ENCODE measurements at regions not wholly inside any gene's neighbourhood (a gene's known extent, or its start where the extent isn't known, plus 50 kb on each side); places are given as distances from the start of the nearest gene placed in this dataset.

DNA sequence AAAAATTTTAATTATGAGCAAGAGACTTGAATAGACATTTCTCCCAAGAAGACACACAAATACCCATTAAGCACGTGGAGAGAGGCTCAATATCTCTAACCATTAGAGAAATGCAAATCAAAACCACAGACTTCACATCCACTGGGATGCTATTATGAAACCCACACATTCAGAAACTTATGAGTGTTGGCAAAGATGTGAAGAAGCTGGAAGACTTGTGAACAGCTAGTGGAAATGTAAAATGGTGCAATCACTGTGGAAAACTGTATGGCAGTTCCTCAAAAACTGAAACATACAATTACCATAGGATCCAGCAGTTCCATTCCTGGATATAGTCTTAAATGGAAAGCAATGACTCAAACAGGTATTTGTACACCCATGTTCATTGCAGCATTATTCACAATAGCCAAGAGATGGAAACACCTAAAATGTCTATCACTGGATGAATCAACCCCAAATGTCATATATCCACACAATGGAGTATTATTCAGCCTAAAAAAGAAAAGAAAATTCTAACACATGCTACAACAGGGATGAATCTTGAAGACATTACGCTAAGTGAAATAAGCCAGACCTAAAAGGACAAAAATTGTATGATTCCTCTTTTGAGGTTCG lies 53.5 kb upstream of the FRMD4A start:
- Mint-ChIP-seq H3K27me3 (ENCODE audit: insufficient read depth) (peaks cover 24% of the 10 kb centered on the region; the same call in 1 of the 2 replicates), H3K4me1 (ENCODE audit: low read depth) (peaks cover 29% of the 10 kb centered on the region), H3K27ac (no peak overlapping the region), H3K4me3 (no peak overlapping the region), H3K36me3 (ENCODE audit: low read depth) (peaks cover 5% of the 10 kb centered on the region; the same call in 1 of the 2 replicates), H3K9me3 (no peaks in the 10 kb centered on the region)
- TF ChIP-seq, protein P1, sequence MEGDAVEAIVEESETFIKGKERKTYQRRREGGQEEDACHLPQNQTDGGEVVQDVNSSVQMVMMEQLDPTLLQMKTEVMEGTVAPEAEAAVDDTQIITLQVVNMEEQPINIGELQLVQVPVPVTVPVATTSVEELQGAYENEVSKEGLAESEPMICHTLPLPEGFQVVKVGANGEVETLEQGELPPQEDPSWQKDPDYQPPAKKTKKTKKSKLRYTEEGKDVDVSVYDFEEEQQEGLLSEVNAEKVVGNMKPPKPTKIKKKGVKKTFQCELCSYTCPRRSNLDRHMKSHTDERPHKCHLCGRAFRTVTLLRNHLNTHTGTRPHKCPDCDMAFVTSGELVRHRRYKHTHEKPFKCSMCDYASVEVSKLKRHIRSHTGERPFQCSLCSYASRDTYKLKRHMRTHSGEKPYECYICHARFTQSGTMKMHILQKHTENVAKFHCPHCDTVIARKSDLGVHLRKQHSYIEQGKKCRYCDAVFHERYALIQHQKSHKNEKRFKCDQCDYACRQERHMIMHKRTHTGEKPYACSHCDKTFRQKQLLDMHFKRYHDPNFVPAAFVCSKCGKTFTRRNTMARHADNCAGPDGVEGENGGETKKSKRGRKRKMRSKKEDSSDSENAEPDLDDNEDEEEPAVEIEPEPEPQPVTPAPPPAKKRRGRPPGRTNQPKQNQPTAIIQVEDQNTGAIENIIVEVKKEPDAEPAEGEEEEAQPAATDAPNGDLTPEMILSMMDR (IDR thresholded peaks at IDR 0.05), result no peak
- no peak for DNase-seq

DNA sequence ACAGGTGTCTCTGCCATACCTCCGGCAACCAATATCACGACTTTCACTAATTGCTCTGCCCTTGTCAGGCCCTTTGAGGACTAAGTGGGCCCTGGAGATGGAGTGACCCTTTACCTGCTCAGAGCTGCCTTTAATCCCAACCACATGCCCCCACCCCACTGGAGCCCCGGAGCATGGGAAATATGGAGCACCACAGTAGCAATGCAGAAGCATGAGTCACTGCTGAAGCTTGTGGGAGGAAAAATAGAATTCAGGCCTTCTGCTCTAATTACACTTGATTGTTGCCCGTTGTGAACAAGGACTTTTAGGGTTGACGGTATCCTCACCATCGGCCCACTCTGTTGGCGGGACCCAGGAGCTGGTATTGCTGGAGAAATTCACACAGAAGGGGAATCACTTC lies 52.5 kb upstream of the FRMD4A start:
- DNase-seq, result no peak
- TF ChIP-seq, protein P1 (IDR thresholded peaks at IDR 0.05), result no peak
- Mint-ChIP-seq H3K27me3 (ENCODE audit: insufficient read depth) (peaks cover 23% of the 10 kb centered on the region; the same call in 1 of the 2 replicates), H3K4me1 (ENCODE audit: low read depth) (peaks cover 29% of the 10 kb centered on the region), H3K9me3 (no peaks in the 10 kb centered on the region), H3K36me3 (ENCODE audit: low read depth) (peaks cover 2% of the 10 kb centered on the region; the same call in 1 of the 2 replicates), H3K4me3 (peak overlapping the region; percentile 20; the same call in 1 of the 2 replicates), H3K27ac (no peak overlapping the region)

DNA sequence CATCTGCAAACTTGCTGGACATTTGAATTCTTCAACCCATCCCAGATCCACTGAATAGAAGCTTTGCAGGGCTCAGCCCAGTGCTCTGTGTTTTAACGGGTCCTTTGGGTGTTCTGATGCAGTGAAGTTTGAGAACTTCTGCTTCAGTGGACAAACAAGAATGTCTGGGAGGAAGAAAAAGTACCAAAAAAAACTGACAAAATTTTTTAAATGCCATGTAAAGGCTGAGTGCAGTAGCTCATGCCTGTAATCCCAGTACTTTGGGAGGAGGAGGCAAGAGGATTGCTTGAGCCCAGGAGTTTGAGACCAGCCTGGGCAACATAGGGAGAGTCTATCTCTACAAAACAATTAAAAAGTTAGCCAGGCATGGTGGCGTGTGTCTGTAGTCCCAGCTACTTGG lies 51.8 kb upstream of the FRMD4A start:
- TF ChIP-seq, protein P1 (IDR thresholded peaks at IDR 0.05), result no peak
- H3K36me3 Mint-ChIP-seq (ENCODE audit: low read depth), result no peaks in the 10 kb centered on the region
- peaks cover 22% of the 10 kb centered on the region; the same call in 1 of the 2 replicates for H3K27me3 Mint-ChIP-seq (ENCODE audit: insufficient read depth)
- H3K4me3 Mint-ChIP-seq, result no peak overlapping the region
- H3K4me1 Mint-ChIP-seq (ENCODE audit: low read depth), result peaks cover 29% of the 10 kb centered on the region
- H3K9me3 Mint-ChIP-seq, result no peaks in the 10 kb centered on the region
- no peak for DNase-seq
- no peak overlapping the region; the same call in 1 of the 2 replicates for H3K27ac Mint-ChIP-seq

DNA sequence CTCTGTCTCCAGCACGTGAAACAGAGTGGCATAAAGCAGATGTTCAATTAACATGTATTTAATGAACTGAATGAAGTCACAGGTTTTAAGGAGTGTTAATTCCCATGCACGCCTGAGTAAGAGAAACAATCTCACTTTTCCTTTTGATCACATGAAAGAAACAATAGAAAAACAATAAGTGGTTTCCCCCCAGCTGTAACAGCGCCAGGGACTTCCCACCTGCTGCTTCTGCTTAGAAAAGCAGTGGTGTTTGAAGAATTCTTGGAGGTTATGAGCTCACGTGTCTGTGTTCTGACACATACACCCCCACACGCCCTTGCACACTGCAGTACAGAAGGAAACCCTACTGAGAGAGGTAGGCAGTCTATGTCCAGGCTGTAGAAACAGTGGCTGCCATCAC lies 51.3 kb upstream of the FRMD4A start:
- Mint-ChIP-seq H3K4me3 (no peak overlapping the region), H3K36me3 (ENCODE audit: low read depth) (no peaks in the 10 kb centered on the region), H3K9me3 (no peaks in the 10 kb centered on the region), H3K27me3 (ENCODE audit: insufficient read depth) (peaks cover 25% of the 10 kb centered on the region), H3K27ac (no peak overlapping the region; the same call in 1 of the 2 replicates), H3K4me1 (ENCODE audit: low read depth) (peaks cover 29% of the 10 kb centered on the region)
- TF ChIP-seq, protein P1 (IDR thresholded peaks at IDR 0.05), result no peak
- DNase-seq, result no peak

DNA sequence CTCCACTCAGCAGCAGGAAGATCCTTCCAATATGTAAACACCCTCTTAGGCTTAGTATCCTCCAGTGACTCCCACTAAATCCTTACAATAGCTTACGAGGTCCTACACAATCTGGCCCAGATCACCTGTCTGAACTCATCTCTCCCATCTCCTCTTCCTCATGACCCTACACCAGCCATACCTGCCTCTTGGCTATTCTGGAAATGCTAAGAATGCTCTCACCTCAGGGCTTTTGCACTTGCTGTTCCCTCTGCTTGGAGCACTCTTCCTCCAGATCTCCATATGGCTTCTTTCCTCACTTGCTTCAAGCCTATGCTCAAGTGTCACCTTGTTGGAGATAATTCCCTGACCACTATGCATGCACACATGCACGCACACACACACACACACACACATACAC lies 50.8 kb upstream of the FRMD4A start:
- Mint-ChIP-seq H3K4me3 (no peak overlapping the region), H3K27ac (no peak overlapping the region), H3K27me3 (ENCODE audit: insufficient read depth) (peaks cover 27% of the 10 kb centered on the region), H3K9me3 (no peaks in the 10 kb centered on the region), H3K4me1 (ENCODE audit: low read depth) (peaks cover 23% of the 10 kb centered on the region), H3K36me3 (ENCODE audit: low read depth) (no peaks in the 10 kb centered on the region)
- DNase-seq, result no peak
- TF ChIP-seq, protein P1 (IDR thresholded peaks at IDR 0.05), result no peak

Data from HFFc6 (cell line).